Keratinocyte (primary cell): ENCODE measurements at regions not wholly inside any gene's neighbourhood (a gene's known extent, or its start where the extent isn't known, plus 50 kb on each side); places are given as distances from the start of the nearest gene placed in this dataset.

Experiments
- CTCF ChIP-seq, 3 experiments: IDR thresholded peaks in 1 of 3; conservative IDR thresholded peaks in 1 of 3; optimal IDR thresholded peaks in 1 of 3; 2 replicates in 2 of 3; 3 replicates in 1 of 3; pipeline versions ENCODE3 to v1.5.1; 2011; ENCODE audit warnings: low read length in 3 of 3, mild to moderate bottlenecking in 3 of 3, moderate library complexity in 2 of 3, control low read depth in 1 of 3, inconsistent platforms in 1 of 3; ENCODE audit not compliant: insufficient read depth in 2 of 3; ENCODE audit errors: extremely low read depth in 1 of 3
- EZH2 ChIP-seq: IDR thresholded peaks from one replicate; pipeline ENCODE4 v1.6.1; 2012; ENCODE audit warnings: inconsistent platforms, mild to moderate bottlenecking, low read length, moderate library complexity

GRCh38 chr5:123287881-123288280 lies 135.3 kb downstream of the CEP120 start:
- no peak for TF ChIP-seq CTCF (optimal IDR thresholded peaks at IDR 0.05 in 1 of 3, IDR thresholded peaks at IDR 0.05 in 1 of 3, conservative IDR thresholded peaks at IDR 0.05 in 1 of 3; ENCODE audit: extremely low read depth in 1 of 3, insufficient read depth in 2 of 3, low read length in 3 of 3)
- no peak for TF ChIP-seq EZH2
